ENCODE measurements at regions not wholly inside any gene's neighbourhood (a gene's known extent, or its start where the extent isn't known, plus 50 kb on each side); places are given as distances from the start of the nearest gene placed in this dataset.

- no peak for TF ChIP-seq EZH2 (IDR thresholded peaks at IDR 0.05; ENCODE audit: insufficient read depth, low read length)
- no peak for TF ChIP-seq CTCF (IDR thresholded peaks at IDR 0.05; ENCODE audit: insufficient read depth, low read depth, low read length)
These were observed 818.1 kb downstream of the SLC4A3 start for GRCh38 chr2:220445429-220446105.
